ENCODE measurements at regions not wholly inside any gene's neighbourhood (a gene's known extent, or its start where the extent isn't known, plus 50 kb on each side); places are given as distances from the start of the nearest gene placed in this dataset.
A peak's percentile ranks its signal among the peaks of the same experiment; 100 is the strongest.
"Not testable (repeated sequence)": the region's sequence is repeated elsewhere in the genome, so short reads cannot be mapped to it uniquely, and the experiment has no call there.

DNA sequence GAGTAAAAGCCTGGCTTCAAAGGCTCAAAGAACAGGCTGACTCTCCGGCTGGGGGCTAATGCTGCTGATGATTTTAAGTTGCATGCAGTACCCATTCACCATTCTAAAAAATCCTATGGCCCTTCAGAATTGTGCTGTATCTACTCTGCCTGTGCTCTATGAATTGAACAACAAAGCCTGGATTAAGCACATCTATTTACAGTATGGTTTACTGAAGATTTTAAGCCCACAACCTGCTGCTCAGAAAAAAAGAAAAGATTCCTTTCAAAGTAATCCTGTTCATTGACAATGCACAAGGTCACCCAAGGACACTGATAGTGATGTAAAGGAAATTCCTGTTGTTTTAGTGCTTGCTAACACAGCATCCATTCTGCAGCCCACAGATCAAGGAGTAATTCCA lies 84.9 kb upstream of the SFRP2 start:
- H3K4me1 ChIP-seq (ENCODE audit: control insufficient read depth, insufficient read depth, low read length): no peaks in the 10 kb centered on the region
- H3K4me1 Mint-ChIP-seq: no peaks in the 10 kb centered on the region
- intact Hi-C loops (cut with micrococcal nuclease): no loop called here
- TF ChIP-seq, protein P1, sequence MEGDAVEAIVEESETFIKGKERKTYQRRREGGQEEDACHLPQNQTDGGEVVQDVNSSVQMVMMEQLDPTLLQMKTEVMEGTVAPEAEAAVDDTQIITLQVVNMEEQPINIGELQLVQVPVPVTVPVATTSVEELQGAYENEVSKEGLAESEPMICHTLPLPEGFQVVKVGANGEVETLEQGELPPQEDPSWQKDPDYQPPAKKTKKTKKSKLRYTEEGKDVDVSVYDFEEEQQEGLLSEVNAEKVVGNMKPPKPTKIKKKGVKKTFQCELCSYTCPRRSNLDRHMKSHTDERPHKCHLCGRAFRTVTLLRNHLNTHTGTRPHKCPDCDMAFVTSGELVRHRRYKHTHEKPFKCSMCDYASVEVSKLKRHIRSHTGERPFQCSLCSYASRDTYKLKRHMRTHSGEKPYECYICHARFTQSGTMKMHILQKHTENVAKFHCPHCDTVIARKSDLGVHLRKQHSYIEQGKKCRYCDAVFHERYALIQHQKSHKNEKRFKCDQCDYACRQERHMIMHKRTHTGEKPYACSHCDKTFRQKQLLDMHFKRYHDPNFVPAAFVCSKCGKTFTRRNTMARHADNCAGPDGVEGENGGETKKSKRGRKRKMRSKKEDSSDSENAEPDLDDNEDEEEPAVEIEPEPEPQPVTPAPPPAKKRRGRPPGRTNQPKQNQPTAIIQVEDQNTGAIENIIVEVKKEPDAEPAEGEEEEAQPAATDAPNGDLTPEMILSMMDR (IDR thresholded peaks at IDR 0.05): no peak
- no peak overlapping the region for H3K27ac ChIP-seq (ENCODE audit: low read length)
- H3K36me3 Mint-ChIP-seq: no peaks in the 10 kb centered on the region
- H3K27me3 Mint-ChIP-seq (ENCODE audit: low read depth in 2 of 2): peaks cover 0 to 10% of the 10 kb centered on the region in 2 donors
- H3K27ac Mint-ChIP-seq: no peak overlapping the region
- DNase-seq (no peak), ATAC-seq (no peak)
- 91% methylated on average over 1 of the region's 1 CpG for WGBS (ENCODE audit: insufficient coverage)
- no peaks in the 10 kb centered on the region for H3K9me3 ChIP-seq (ENCODE audit: control insufficient read depth, insufficient read depth, low read length)
- H3K4me3 ChIP-seq (ENCODE audit: low read length): no peak overlapping the region
- no peak overlapping the region for H3K4me3 Mint-ChIP-seq
- peaks cover 0 to 2% of the 10 kb centered on the region in 2 donors for H3K9me3 Mint-ChIP-seq
- H3K36me3 ChIP-seq (ENCODE audit: control insufficient read depth, insufficient read depth, low read length): no peaks in the 10 kb centered on the region
- no peaks in the 10 kb centered on the region for H3K27me3 ChIP-seq (ENCODE audit: control insufficient read depth, insufficient read depth, low read length)

DNA sequence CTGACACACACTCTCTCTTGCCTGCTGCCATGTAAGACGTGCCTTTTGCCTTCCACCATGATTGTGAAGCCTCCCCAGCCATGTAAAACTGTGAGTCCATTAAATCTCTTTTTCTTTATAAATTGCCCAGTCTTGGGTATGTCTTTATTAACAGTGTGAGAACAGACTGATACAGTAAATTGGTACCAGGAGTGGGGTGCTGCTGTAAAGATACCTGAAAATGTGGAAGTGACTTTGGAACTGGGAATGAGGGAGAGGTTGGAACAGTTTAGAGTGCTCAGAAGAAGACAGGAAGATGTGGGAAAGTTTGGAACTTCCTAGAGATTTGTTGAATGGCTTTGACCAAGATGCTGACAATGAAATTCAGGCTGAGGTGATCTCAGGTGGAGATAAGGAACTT lies 77.9 kb upstream of the SFRP2 start:
- H3K27me3 ChIP-seq (ENCODE audit: control insufficient read depth, insufficient read depth, low read length); intact Hi-C loops (cut with micrococcal nuclease); H3K27me3 Mint-ChIP-seq (ENCODE audit: low read depth in 2 of 2); H3K4me1 ChIP-seq (ENCODE audit: control insufficient read depth, insufficient read depth, low read length); DNase-seq; H3K4me1 Mint-ChIP-seq; H3K4me3 ChIP-seq (ENCODE audit: low read length); H3K27ac Mint-ChIP-seq; H3K4me3 Mint-ChIP-seq; H3K27ac ChIP-seq (ENCODE audit: low read length); ATAC-seq; H3K36me3 ChIP-seq (ENCODE audit: control insufficient read depth, insufficient read depth, low read length): not testable (repeated sequence)
- peaks cover 26% of the 10 kb centered on the region for H3K9me3 ChIP-seq (ENCODE audit: control insufficient read depth, insufficient read depth, low read length)
- Mint-ChIP-seq H3K9me3 (peaks cover 15% of the 10 kb centered on the region in 2 donors), H3K36me3 (peaks cover 16% of the 10 kb centered on the region)
- 100% methylated on average over 1 of the region's 1 CpG for WGBS (ENCODE audit: insufficient coverage)

DNA sequence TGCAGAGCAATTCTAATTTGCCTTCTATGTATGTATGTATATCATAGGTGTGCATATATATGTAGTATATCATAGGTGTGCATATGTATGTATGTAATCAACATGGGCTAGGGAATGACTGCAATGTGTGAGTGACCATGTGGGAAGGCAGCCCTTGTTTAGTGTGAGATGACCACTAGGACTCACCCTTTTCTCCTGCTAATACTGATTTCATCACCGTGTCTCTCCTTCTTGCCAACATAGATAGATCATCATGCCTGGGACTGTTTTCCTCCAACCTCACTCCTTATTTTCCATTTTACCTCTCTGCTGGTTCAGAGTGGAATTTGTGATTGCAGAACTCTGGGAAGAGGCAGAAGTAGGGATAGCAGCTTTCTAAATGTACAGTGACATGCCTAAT lies 63.6 kb upstream of the SFRP2 start:
- intact Hi-C loops (cut with micrococcal nuclease): no loop called here
- DNase-seq: no peak

DNA sequence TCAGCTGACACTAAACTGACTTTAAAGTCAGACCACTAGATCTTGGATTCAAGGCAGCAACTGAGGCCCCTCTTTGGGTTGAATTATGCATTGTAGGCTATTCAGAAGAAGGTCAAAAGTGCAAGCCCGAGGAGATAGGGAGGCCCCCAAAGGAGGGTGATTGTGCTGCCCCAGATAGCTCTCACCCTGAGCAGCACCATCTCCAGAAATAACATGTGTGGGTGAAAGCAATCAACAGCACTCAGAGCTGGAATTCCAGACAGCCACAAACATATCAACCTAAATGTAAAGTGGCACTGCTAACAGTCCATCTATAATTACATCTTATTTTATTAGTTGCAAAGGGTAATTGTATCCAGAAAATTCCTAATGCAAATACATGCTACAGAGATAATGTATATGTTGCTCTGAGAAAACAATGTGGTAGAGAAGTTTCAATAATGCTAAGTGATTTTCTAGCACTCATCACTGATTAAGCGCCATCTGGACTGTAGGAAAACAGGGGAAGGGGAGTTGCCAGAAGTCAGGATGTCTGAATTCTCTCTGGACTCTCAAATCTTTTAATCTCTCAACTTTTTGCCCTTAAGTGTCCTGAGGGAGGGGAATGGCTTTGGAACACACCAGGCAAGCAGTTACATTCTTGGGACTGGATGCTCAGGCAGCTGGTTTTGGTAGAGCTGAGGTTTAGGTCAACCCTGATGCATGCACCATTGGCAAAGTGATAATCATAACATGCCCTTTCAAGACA lies 61.8 kb upstream of the SFRP2 start:
- Mint-ChIP-seq H3K27ac (no peak overlapping the region), H3K27me3 (ENCODE audit: low read depth in 2 of 2) (peaks cover 13 to 25% of the 10 kb centered on the region in 2 donors), H3K9me3 (peaks cover 3 to 4% of the 10 kb centered on the region in 2 donors), H3K36me3 (no peaks in the 10 kb centered on the region), H3K4me3 (no peak overlapping the region), H3K4me1 (no peaks in the 10 kb centered on the region)
- Histone ChIP-seq H3K4me1 (ENCODE audit: control insufficient read depth, insufficient read depth, low read length) (no peaks in the 10 kb centered on the region), H3K4me3 (ENCODE audit: low read length) (no peak overlapping the region), H3K36me3 (ENCODE audit: control insufficient read depth, insufficient read depth, low read length) (no peaks in the 10 kb centered on the region), H3K27ac (ENCODE audit: low read length) (no peak overlapping the region), H3K9me3 (ENCODE audit: control insufficient read depth, insufficient read depth, low read length) (no peaks in the 10 kb centered on the region), H3K27me3 (ENCODE audit: control insufficient read depth, insufficient read depth, low read length) (no peaks in the 10 kb centered on the region)
- intact Hi-C loops (cut with micrococcal nuclease): no loop called here
- DNase-seq (no peak), ATAC-seq (no peak)
- TF ChIP-seq, protein P1 (IDR thresholded peaks at IDR 0.05): no peak
- WGBS (ENCODE audit: insufficient coverage): 56% methylated on average over 2 of the region's 2 CpGs

More for the DNA sequence above, 63.6 kb upstream of the SFRP2 start:
- Histone ChIP-seq H3K4me3 (ENCODE audit: low read length) (no peak overlapping the region), H3K27ac (ENCODE audit: low read length) (no peak overlapping the region), H3K36me3 (ENCODE audit: control insufficient read depth, insufficient read depth, low read length) (no peaks in the 10 kb centered on the region), H3K27me3 (ENCODE audit: control insufficient read depth, insufficient read depth, low read length) (no peaks in the 10 kb centered on the region), H3K4me1 (ENCODE audit: control insufficient read depth, insufficient read depth, low read length) (no peaks in the 10 kb centered on the region), H3K9me3 (ENCODE audit: control insufficient read depth, insufficient read depth, low read length) (no peaks in the 10 kb centered on the region)
- TF ChIP-seq, protein P1 (IDR thresholded peaks at IDR 0.05): no peak
- Mint-ChIP-seq H3K27ac (no peak overlapping the region), H3K27me3 (ENCODE audit: low read depth in 2 of 2) (peaks cover 13 to 14% of the 10 kb centered on the region in 2 donors), H3K36me3 (no peaks in the 10 kb centered on the region), H3K4me1 (no peaks in the 10 kb centered on the region), H3K4me3 (no peak overlapping the region), H3K9me3 (peaks cover 4 to 9% of the 10 kb centered on the region in 2 donors)
- ATAC-seq: peak in 1 of 3 donors; percentile 27
- WGBS (ENCODE audit: insufficient coverage): 100% methylated on average over 1 of the region's 1 CpG

Data from natural killer cell (primary cell).